IMR-90 (cell line): ENCODE measurements at regions not wholly inside any gene's neighbourhood (a gene's known extent, or its start where the extent isn't known, plus 50 kb on each side); places are given as distances from the start of the nearest gene placed in this dataset.

Experiments used
- ATAC-seq: fragments of 200-7000 bp; cut with Tn5 transposase; 2 replicates; pipeline ENCODE4 v1.9.1; 2020; ENCODE audit warnings: low read depth, mild to moderate bottlenecking, moderate library complexity
- BruUV-seq: library from RNA; stranded (reverse); fragments of 400-500 nt; replicated peaks from 2 replicates; lab custom pipeline; 2021; lab: Mats Ljungman, UMichigan
- CTCF ChIA-PET: fragments of 300-600 bp; formaldehyde crosslinking; extraction: SDS; loops from one replicate; lab custom pipeline; 2021; ENCODE audit warnings: antibody characterized with exemption; lab: Yijun Ruan, JAX
- POLR2A ChIA-PET: fragments of 300-600 bp; sonication (Branson Sonifier 250); formaldehyde crosslinking; loops from one replicate; lab custom pipeline; 2022; ENCODE audit warnings: antibody characterized with exemption; ENCODE audit not compliant: unreplicated experiment; lab: Charles Lee
- DNase-seq: peaks from one replicate; pipeline ENCODE4 v3.0.0; 2013
- H2AFZ ChIP-seq: replicated peaks from 2 replicates; pipeline ENCODE3; 2013; ENCODE audit warnings: low read length, mild to moderate bottlenecking; ENCODE audit not compliant: poor library complexity
- H2AK5ac ChIP-seq: 2 replicates; pipeline ENCODE4 v1.6.1; 2013; ENCODE audit warnings: low read depth, low read length, inconsistent platforms
- H2AK9ac ChIP-seq: replicated peaks from 2 replicates; pipeline ENCODE3; 2013; ENCODE audit warnings: mild to moderate bottlenecking, low read depth, low read length, moderate library complexity; ENCODE audit not compliant: poor library complexity
- H2BK120ac ChIP-seq: 2 replicates; pipeline ENCODE4 v1.6.1; 2013; ENCODE audit warnings: low read depth, low read length, inconsistent platforms
- H2BK15ac ChIP-seq: 3 replicates; pipeline ENCODE4 v1.6.1; 2013; ENCODE audit warnings: low read depth, low read length, inconsistent platforms
- H2BK20ac ChIP-seq: 2 replicates; pipeline ENCODE4 v1.6.1; 2013; ENCODE audit warnings: low read depth, mild to moderate bottlenecking, inconsistent platforms, low read length, moderate library complexity
- H2BK5ac ChIP-seq: 2 replicates; pipeline ENCODE4 v1.6.1; 2013; ENCODE audit warnings: mild to moderate bottlenecking, low read depth, low read length, inconsistent platforms; ENCODE audit not compliant: poor library complexity, severe bottlenecking
- H3K14ac ChIP-seq: replicated peaks from 2 replicates; pipeline ENCODE4 v1.6.1; 2013; ENCODE audit warnings: low read depth, low read length, inconsistent platforms
- H3K18ac ChIP-seq: 2 replicates; pipeline ENCODE4 v1.6.1; 2013; ENCODE audit warnings: low read depth, low read length, control low read depth
- H3K23ac ChIP-seq: 2 replicates; pipeline ENCODE4 v1.6.1; 2013; ENCODE audit warnings: low read depth, low read length, inconsistent platforms
- H3K27ac ChIP-seq: 2 replicates; pipeline ENCODE4 v1.5.1; 2013; ENCODE audit warnings: mild to moderate bottlenecking, control low read depth, low read length; ENCODE audit not compliant: insufficient read depth
- H3K27me3 ChIP-seq: 2 replicates; pipeline ENCODE4 v1.6.1; 2013; ENCODE audit warnings: low read length; ENCODE audit not compliant: control insufficient read depth, insufficient read depth
- H3K36me3 ChIP-seq: 2 replicates; pipeline ENCODE4 v1.6.1; 2013; ENCODE audit warnings: low read length, mixed read lengths; ENCODE audit not compliant: control insufficient read depth, insufficient read depth
- H3K4ac ChIP-seq: 2 replicates; pipeline ENCODE4 v1.6.1; 2013; ENCODE audit warnings: low read depth, low read length, inconsistent platforms
- H3K4me1 ChIP-seq: 2 replicates; pipeline ENCODE4 v1.6.1; 2013; ENCODE audit warnings: low read length, mixed read lengths; ENCODE audit not compliant: control insufficient read depth, insufficient read depth
- H3K4me2 ChIP-seq: 2 replicates; pipeline ENCODE4 v1.6.1; 2013; ENCODE audit warnings: low read depth, mild to moderate bottlenecking, control low read depth, low read length, moderate library complexity
- H3K4me3 ChIP-seq: 2 replicates; pipeline ENCODE4 v1.5.1; 2013; ENCODE audit warnings: low read depth, mild to moderate bottlenecking, control low read depth, low read length, moderate library complexity; ENCODE audit not compliant: insufficient read depth
- H3K56ac ChIP-seq: 2 replicates; pipeline ENCODE4 v1.6.1; 2013; ENCODE audit warnings: low read length, inconsistent platforms; ENCODE audit not compliant: insufficient read depth; ENCODE audit errors: extremely low read depth
- H3K79me1 ChIP-seq, 2 experiments: 2 replicates each; pipeline ENCODE4 v1.6.1; 2013; ENCODE audit warnings: low read length in 2 of 2, inconsistent platforms in 1 of 2, low read depth in 1 of 2
- H3K9ac ChIP-seq: 2 replicates; pipeline ENCODE4 v1.6.1; 2013; ENCODE audit warnings: low read depth, low read length, control low read depth
- H3K9me1 ChIP-seq: 2 replicates; pipeline ENCODE4 v1.6.1; 2013; ENCODE audit warnings: low read length, inconsistent platforms; ENCODE audit not compliant: insufficient read depth
- H3K9me3 ChIP-seq: 2 replicates; pipeline ENCODE4 v1.6.1; 2013; ENCODE audit warnings: low read length; ENCODE audit not compliant: control insufficient read depth, insufficient read depth
- H4K20me1 ChIP-seq: 2 replicates; pipeline ENCODE4 v1.6.1; 2013; ENCODE audit warnings: low read length, inconsistent platforms; ENCODE audit not compliant: insufficient read depth
- H4K5ac ChIP-seq: 2 replicates; pipeline ENCODE4 v1.6.1; 2013; ENCODE audit warnings: mild to moderate bottlenecking, low read depth, low read length, control low read depth
- H4K8ac ChIP-seq, 2 experiments: 2 replicates each; pipeline ENCODE4 v1.6.1; 2013; ENCODE audit warnings: low read depth in 2 of 2, low read length in 2 of 2, control low read depth in 1 of 2, inconsistent platforms in 1 of 2
- H4K91ac ChIP-seq: 2 replicates; pipeline ENCODE4 v1.6.1; 2013; ENCODE audit warnings: low read depth, low read length, inconsistent platforms; ENCODE audit not compliant: insufficient read depth
- CHD1 ChIP-seq: IDR thresholded peaks from 2 replicates; pipeline ENCODE4 v1.6.1; 2012; ENCODE audit warnings: low read depth, low read length, improper control_type of control experiment
- CTCF ChIP-seq: conservative IDR thresholded peaks from 2 replicates; pipeline ENCODE4 v1.5.1; 2012; ENCODE audit warnings: mild to moderate bottlenecking, low read depth, low read length, improper control_type of control experiment
- MAFK ChIP-seq: IDR thresholded peaks from 2 replicates; pipeline ENCODE4 v1.6.1; 2012; ENCODE audit warnings: low read depth, low read length, improper control_type of control experiment
- RCOR1 ChIP-seq: IDR thresholded peaks from 2 replicates; pipeline ENCODE4 v1.6.1; 2012; ENCODE audit warnings: mild to moderate bottlenecking, low read length, improper control_type of control experiment; ENCODE audit not compliant: insufficient replicate concordance
- SMC3 ChIP-seq: fragments of 150-350 bp; IDR thresholded peaks from 2 replicates; pipeline ENCODE4 v1.6.1; 2016; ENCODE audit warnings: low read depth, mild to moderate bottlenecking, antibody characterized with exemption, low read length, moderate library complexity
- USF2 ChIP-seq: fragments of 150-350 bp; IDR thresholded peaks from 2 replicates; pipeline ENCODE4 v1.6.1; 2017; ENCODE audit warnings: mild to moderate bottlenecking, antibody characterized with exemption, low read length, low read depth
- WGBS, 2 experiments: methylation state at CpG; one replicate each; pipeline versions ENCODE4 v1.1.5 to v1.1.7; 2013; ENCODE audit warnings: missing lambda C conversion rate in 2 of 2; ENCODE audit not compliant: insufficient read length in 1 of 2; ENCODE audit errors: extremely low coverage in 2 of 2; 5-methylcytosine and 5-hydroxymethylcytosine counted together
- dilution Hi-C: fragments of 300-500 bp; cut with HindIII; formaldehyde crosslinking; loops from one replicate; pipeline ENCODE4 v1.14.3; 2018; ENCODE audit warnings: low sequenced_read_pairs; ENCODE audit not compliant: unreplicated experiment
- in situ Hi-C: fragments of 300-500 bp; cut with MboI; formaldehyde crosslinking; loops from 3 replicates; pipeline ENCODE4 v1.14.3; 2019; ENCODE audit warnings: low sequenced_read_pairs, inconsistent platforms, mixed read lengths
- intact Hi-C: fragments of 100-400 bp; cut with micrococcal nuclease; formaldehyde crosslinking; loops from 2 replicates; pipeline ENCODE4 v1.10.0; 2022

GRCh38 chr1:29845910-29846309, 609.6 kb downstream of the PTPRU start:
- Histone ChIP-seq H3K9me3 (no peaks in the 10 kb centered on the region), H4K20me1 (no peaks in the 10 kb centered on the region), H3K14ac (no peak overlapping the region), H3K4me1 (no peaks in the 10 kb centered on the region), H3K36me3 (no peaks in the 10 kb centered on the region), H3K27me3 (peaks cover 1% of the 10 kb centered on the region; the same call in 1 of the 2 replicates), H3K4me3 (no peak overlapping the region), H3K4ac (no peak overlapping the region), H2AK5ac (no peak overlapping the region), H4K8ac (no peak overlapping the region), H2BK120ac (no peak overlapping the region), H3K9ac (no peak overlapping the region), H2BK15ac (no peak overlapping the region), H3K56ac (no peak overlapping the region), H3K9me1 (no peaks in the 10 kb centered on the region), H2AK9ac (no peak overlapping the region), H3K27ac (no peak overlapping the region), H3K23ac (no peak overlapping the region), H4K5ac (no peak overlapping the region), H2AFZ (no peak overlapping the region), H3K18ac (no peak overlapping the region), H3K4me2 (no peak overlapping the region), H2BK20ac (no peak overlapping the region), H2BK5ac (no peak overlapping the region), H3K79me1 (no peaks in the 10 kb centered on the region), H4K91ac (no peak overlapping the region)
- BruUV-seq, result no TSS peak
- TF ChIP-seq MAFK, result no peak
- TF ChIP-seq RCOR1, result no peak
- no peak for TF ChIP-seq CTCF
- TF ChIP-seq USF2, result no peak
- no peak for TF ChIP-seq SMC3
- TF ChIP-seq CHD1, result no peak
- no peak for ATAC-seq
- dilution Hi-C loops (no loop called here), in situ Hi-C loops (no loop called here), intact Hi-C loops (no loop called here)
- WGBS, 2 experiments, result 12% methylated on average over 10 of the region's 12 CpGs; no CpG with 5 or more reads in 1 of the 2 experiments
- ChIA-PET CTCF (no interaction called here), POLR2A (no interaction called here)
- no peak for DNase-seq
